B cell (primary cell): ENCODE measurements at regions not wholly inside any gene's neighbourhood (a gene's known extent, or its start where the extent isn't known, plus 50 kb on each side); places are given as distances from the start of the nearest gene placed in this dataset.

Experiments
- EZH2 ChIP-seq: IDR thresholded peaks from 2 replicates; pipeline ENCODE4 v1.6.1; 2012; ENCODE audit warnings: borderline replicate concordance, low read depth, mild to moderate bottlenecking, moderate library complexity, low read length; ENCODE audit not compliant: insufficient read depth, poor library complexity, severe bottlenecking
- TF ChIP-seq, protein P1 (sequence below): fragments of 200-600 bp; IDR thresholded peaks from one replicate; pipeline ENCODE4 v1.8.0; 2022; ENCODE audit warnings: antibody characterized with exemption, mild to moderate bottlenecking

DNA sequence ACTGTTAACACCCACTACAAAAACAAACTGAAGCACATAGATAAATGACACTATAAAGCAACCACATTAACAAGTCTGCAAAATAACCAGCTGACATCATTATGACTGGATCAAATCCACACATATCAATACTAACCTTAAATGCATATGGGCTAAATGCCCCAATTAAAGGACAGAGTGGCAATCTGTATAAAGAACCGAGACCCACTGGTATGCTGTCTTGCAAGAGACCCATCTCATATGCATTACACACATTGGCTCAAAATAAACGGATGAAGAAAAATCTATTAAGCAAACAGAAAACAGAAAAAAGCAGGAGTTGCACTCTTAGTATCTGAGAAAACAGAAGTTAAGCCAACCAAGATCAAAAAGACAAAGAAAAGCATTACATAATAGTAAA is 1375.4 kb downstream of the ZPLD1 start:
- TF ChIP-seq, protein P1, sequence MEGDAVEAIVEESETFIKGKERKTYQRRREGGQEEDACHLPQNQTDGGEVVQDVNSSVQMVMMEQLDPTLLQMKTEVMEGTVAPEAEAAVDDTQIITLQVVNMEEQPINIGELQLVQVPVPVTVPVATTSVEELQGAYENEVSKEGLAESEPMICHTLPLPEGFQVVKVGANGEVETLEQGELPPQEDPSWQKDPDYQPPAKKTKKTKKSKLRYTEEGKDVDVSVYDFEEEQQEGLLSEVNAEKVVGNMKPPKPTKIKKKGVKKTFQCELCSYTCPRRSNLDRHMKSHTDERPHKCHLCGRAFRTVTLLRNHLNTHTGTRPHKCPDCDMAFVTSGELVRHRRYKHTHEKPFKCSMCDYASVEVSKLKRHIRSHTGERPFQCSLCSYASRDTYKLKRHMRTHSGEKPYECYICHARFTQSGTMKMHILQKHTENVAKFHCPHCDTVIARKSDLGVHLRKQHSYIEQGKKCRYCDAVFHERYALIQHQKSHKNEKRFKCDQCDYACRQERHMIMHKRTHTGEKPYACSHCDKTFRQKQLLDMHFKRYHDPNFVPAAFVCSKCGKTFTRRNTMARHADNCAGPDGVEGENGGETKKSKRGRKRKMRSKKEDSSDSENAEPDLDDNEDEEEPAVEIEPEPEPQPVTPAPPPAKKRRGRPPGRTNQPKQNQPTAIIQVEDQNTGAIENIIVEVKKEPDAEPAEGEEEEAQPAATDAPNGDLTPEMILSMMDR = no peak
- TF ChIP-seq EZH2 = no peak
